ENCODE measurements at regions not wholly inside any gene's neighbourhood (a gene's known extent, or its start where the extent isn't known, plus 50 kb on each side); places are given as distances from the start of the nearest gene placed in this dataset.

GRCh38 chr17:79461041-79461440 lies 149.8 kb downstream of the RBFOX3 start:
- H3K36me3 ChIP-seq: no peaks in the 10 kb centered on the region
- H3K4me3 ChIP-seq: no peak overlapping the region
- peaks cover 0 to 39% (median 0%) of the 10 kb centered on the region in 7 donors for H3K27me3 ChIP-seq (replicated peaks in 1 of 7)
- WGBS, 5 donors: 61 to 81% (median 69%) methylated on average over 2 of the region's 2 CpGs
- no peaks in the 10 kb centered on the region for H3K9me3 ChIP-seq
- intact Hi-C loops (cut with DNase I; ENCODE audit: low total_unique reads): no loop called here
- H3K4me1 ChIP-seq: no peaks in the 10 kb centered on the region
- H3K27ac ChIP-seq: no peak overlapping the region
- no peak for DNase-seq
- TF ChIP-seq CTCF (IDR thresholded peaks at IDR 0.05 in 8 of 11, conservative IDR thresholded peaks at IDR 0.05 in 3 of 11) (no peak), POLR2A (IDR thresholded peaks at IDR 0.05) (no peak), POLR2AphosphoS5 (IDR thresholded peaks at IDR 0.05) (no peak)

GRCh38 chr17:79459846-79460245 lies 151.0 kb downstream of the RBFOX3 start:
- intact Hi-C loops (cut with DNase I; ENCODE audit: low total_unique reads): no loop called here
- Histone ChIP-seq H3K27me3 (replicated peaks in 1 of 7) (peaks cover 0 to 36% (median 0%) of the 10 kb centered on the region in 7 donors), H3K27ac (no peak overlapping the region), H3K36me3 (no peaks in the 10 kb centered on the region), H3K4me3 (no peak overlapping the region), H3K4me1 (no peaks in the 10 kb centered on the region), H3K9me3 (no peaks in the 10 kb centered on the region)
- TF ChIP-seq CTCF (IDR thresholded peaks at IDR 0.05 in 8 of 11, conservative IDR thresholded peaks at IDR 0.05 in 3 of 11) (no peak), POLR2A (IDR thresholded peaks at IDR 0.05) (no peak)
- 68 to 85% (median 79%) methylated on average over 4 of the region's 4 CpGs for WGBS, 5 donors
- no peak for DNase-seq

- no peaks in the 10 kb centered on the region for H3K4me1 ChIP-seq
- DNase-seq: no peak
- 75 to 84% (median 78%) methylated on average over 9 to 12 of the region's 12 CpGs for WGBS, 5 donors
- peaks cover 0 to 37% (median 0%) of the 10 kb centered on the region in 7 donors for H3K27me3 ChIP-seq (replicated peaks in 1 of 7)
- no peaks in the 10 kb centered on the region for H3K9me3 ChIP-seq
- H3K27ac ChIP-seq: no peak overlapping the region
- intact Hi-C loops (cut with DNase I; ENCODE audit: low total_unique reads): no loop called here
- H3K36me3 ChIP-seq: no peaks in the 10 kb centered on the region
- no peak overlapping the region for H3K4me3 ChIP-seq
- no peak for TF ChIP-seq POLR2A (IDR thresholded peaks at IDR 0.05)
- TF ChIP-seq POLR2AphosphoS5 (IDR thresholded peaks at IDR 0.05): no peak
- no peak for TF ChIP-seq CTCF (IDR thresholded peaks at IDR 0.05 in 8 of 11, conservative IDR thresholded peaks at IDR 0.05 in 3 of 11)
These were observed 151.7 kb downstream of the RBFOX3 start for GRCh38 chr17:79459003-79459655.

GRCh38 chr17:79458356-79458755 lies 152.5 kb downstream of the RBFOX3 start:
- no peak for DNase-seq
- H3K27ac ChIP-seq: no peak overlapping the region
- no peaks in the 10 kb centered on the region for H3K4me1 ChIP-seq
- H3K27me3 ChIP-seq (replicated peaks in 1 of 7): peaks cover 0 to 45% (median 0%) of the 10 kb centered on the region in 7 donors
- intact Hi-C loops (cut with DNase I; ENCODE audit: low total_unique reads): no loop called here
- H3K9me3 ChIP-seq: no peaks in the 10 kb centered on the region
- H3K4me3 ChIP-seq: no peak overlapping the region
- H3K36me3 ChIP-seq: no peaks in the 10 kb centered on the region
- 61 to 75% (median 64%) methylated on average over 11 to 12 of the region's 12 CpGs for WGBS, 5 donors
- TF ChIP-seq POLR2AphosphoS5 (IDR thresholded peaks at IDR 0.05) (no peak), POLR2A (IDR thresholded peaks at IDR 0.05) (no peak), CTCF (IDR thresholded peaks at IDR 0.05 in 8 of 11, conservative IDR thresholded peaks at IDR 0.05 in 3 of 11) (no peak)
